ENCODE measurements at regions not wholly inside any gene's neighbourhood (a gene's known extent, or its start where the extent isn't known, plus 50 kb on each side); places are given as distances from the start of the nearest gene placed in this dataset.
"Not testable (repeated sequence)": the region's sequence is repeated elsewhere in the genome, so short reads cannot be mapped to it uniquely, and the experiment has no call there.

DNA sequence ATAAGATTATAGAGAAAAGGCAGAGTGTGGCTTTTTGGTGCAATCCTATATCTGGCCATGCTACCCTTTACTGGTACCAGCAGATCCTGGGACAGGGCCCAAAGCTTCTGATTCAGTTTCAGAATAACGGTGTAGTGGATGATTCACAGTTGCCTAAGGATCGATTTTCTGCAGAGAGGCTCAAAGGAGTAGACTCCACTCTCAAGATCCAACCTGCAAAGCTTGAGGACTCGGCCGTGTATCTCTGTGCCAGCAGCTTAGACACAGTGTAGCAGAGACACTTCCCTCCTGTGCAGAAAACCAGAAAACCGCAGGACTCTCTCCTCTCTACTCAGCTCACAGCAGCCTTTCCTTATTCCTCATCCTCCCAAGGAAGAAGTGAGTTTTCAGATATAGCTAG is 176.3 kb upstream of the PRSS58 start:
- TF ChIP-seq EZH2 (IDR thresholded peaks at IDR 0.05; ENCODE audit: low read length, missing control alignments): not testable (repeated sequence)
- TF ChIP-seq, protein P1, sequence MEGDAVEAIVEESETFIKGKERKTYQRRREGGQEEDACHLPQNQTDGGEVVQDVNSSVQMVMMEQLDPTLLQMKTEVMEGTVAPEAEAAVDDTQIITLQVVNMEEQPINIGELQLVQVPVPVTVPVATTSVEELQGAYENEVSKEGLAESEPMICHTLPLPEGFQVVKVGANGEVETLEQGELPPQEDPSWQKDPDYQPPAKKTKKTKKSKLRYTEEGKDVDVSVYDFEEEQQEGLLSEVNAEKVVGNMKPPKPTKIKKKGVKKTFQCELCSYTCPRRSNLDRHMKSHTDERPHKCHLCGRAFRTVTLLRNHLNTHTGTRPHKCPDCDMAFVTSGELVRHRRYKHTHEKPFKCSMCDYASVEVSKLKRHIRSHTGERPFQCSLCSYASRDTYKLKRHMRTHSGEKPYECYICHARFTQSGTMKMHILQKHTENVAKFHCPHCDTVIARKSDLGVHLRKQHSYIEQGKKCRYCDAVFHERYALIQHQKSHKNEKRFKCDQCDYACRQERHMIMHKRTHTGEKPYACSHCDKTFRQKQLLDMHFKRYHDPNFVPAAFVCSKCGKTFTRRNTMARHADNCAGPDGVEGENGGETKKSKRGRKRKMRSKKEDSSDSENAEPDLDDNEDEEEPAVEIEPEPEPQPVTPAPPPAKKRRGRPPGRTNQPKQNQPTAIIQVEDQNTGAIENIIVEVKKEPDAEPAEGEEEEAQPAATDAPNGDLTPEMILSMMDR (conservative IDR thresholded peaks at IDR 0.05 in 1 of 2, IDR thresholded peaks at IDR 0.05 in 1 of 2; ENCODE audit: low read depth in 1 of 2, low read length in 2 of 2): not testable (repeated sequence)
